Fibroblast of skin of abdomen (primary cell): ENCODE measurements at regions not wholly inside any gene's neighbourhood (a gene's known extent, or its start where the extent isn't known, plus 50 kb on each side); places are given as distances from the start of the nearest gene placed in this dataset.
A peak's percentile ranks its signal among the peaks of the same experiment; 100 is the strongest.
"Not testable (repeated sequence)": the region's sequence is repeated elsewhere in the genome, so short reads cannot be mapped to it uniquely, and the experiment has no call there.

Experiments
- DNase-seq: peaks from one replicate; pipeline ENCODE4 v3.0.0-alpha.2; 2013

GRCh38 chr1:240722788-240723187, 110.8 kb upstream of the GREM2 start:
- no peak for DNase-seq

- DNase-seq = peak; percentile 62
These were observed 109.0 kb upstream of the GREM2 start for GRCh38 chr1:240720976-240721375.

GRCh38 chr1:240719953-240720700, 108.2 kb upstream of the GREM2 start:
- DNase-seq = peak; percentile 89

GRCh38 chr1:240716538-240716937, 104.6 kb upstream of the GREM2 start:
- DNase-seq = not testable (repeated sequence)

GRCh38 chr1:240714568-240715292, 102.8 kb upstream of the GREM2 start:
- no peak for DNase-seq

- peak; percentile 81 for DNase-seq
These were observed 100.2 kb upstream of the GREM2 start for GRCh38 chr1:240712014-240712731.

- DNase-seq = no peak
These were observed 99.1 kb upstream of the GREM2 start for GRCh38 chr1:240711020-240711419.

- no peak for DNase-seq
These were observed 97.7 kb upstream of the GREM2 start for GRCh38 chr1:240709676-240710075.

GRCh38 chr1:240706150-240706935, 94.4 kb upstream of the GREM2 start:
- DNase-seq = peak; percentile 82

GRCh38 chr1:240705579-240705978, 93.6 kb upstream of the GREM2 start:
- DNase-seq = peak; percentile 84

- DNase-seq = peak; percentile 89
These were observed 89.5 kb upstream of the GREM2 start for GRCh38 chr1:240701412-240701811.

GRCh38 chr1:240695416-240695815, 83.5 kb upstream of the GREM2 start:
- DNase-seq = no peak

GRCh38 chr1:240693844-240694243, 81.9 kb upstream of the GREM2 start:
- DNase-seq = no peak

GRCh38 chr1:240693036-240693435, 81.1 kb upstream of the GREM2 start:
- DNase-seq = no peak

- peak; percentile 65 for DNase-seq
These were observed 80.2 kb upstream of the GREM2 start for GRCh38 chr1:240691909-240692705.

GRCh38 chr1:240691501-240691900, 79.5 kb upstream of the GREM2 start:
- DNase-seq = no peak

- no peak for DNase-seq
These were observed 75.9 kb upstream of the GREM2 start for GRCh38 chr1:240687820-240688219.

- peak; percentile 24 for DNase-seq
These were observed 71.6 kb upstream of the GREM2 start for GRCh38 chr1:240683576-240683975.

- DNase-seq = no peak
These were observed 70.9 kb upstream of the GREM2 start for GRCh38 chr1:240682859-240683242.

- no peak for DNase-seq
These were observed 70.4 kb upstream of the GREM2 start for GRCh38 chr1:240682166-240682858.
